Hematopoietic multipotent progenitor cell treated with erythropoietin and hydrocortisone succinate and interleukin-3 and kit ligand, for 4 days (in vitro differentiated cells): ENCODE measurements at regions not wholly inside any gene's neighbourhood (a gene's known extent, or its start where the extent isn't known, plus 50 kb on each side); places are given as distances from the start of the nearest gene placed in this dataset.

Experiments used
- DNase-seq: peaks from one replicate; pipeline ENCODE4 v3.0.0-alpha.2; 2015

GRCh38 chr16:59181821-59182420, 447.8 kb upstream of the GOT2 start:
- no peak for DNase-seq

DNA sequence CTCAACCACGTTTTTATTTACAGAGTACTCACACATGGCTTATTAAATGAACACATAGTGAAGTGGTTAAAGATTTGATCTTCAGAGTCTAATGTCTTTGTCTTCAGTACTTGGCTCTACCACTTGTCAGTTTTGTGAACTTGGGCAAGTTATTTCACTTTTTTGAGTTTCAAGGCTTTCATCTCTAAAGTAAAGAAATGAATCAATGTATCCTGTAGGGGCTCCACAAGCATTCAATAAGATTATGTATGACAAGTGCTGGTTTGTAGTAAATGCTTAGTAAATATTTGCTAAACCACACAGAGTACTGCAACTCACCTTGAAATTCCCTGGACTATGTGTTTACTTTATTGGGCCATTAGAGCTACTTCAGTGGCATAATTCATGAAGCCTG, 446.0 kb upstream of the GOT2 start:
- DNase-seq = no peak

GRCh38 chr16:59179446-59180082, 445.4 kb upstream of the GOT2 start:
- no peak for DNase-seq

DNA sequence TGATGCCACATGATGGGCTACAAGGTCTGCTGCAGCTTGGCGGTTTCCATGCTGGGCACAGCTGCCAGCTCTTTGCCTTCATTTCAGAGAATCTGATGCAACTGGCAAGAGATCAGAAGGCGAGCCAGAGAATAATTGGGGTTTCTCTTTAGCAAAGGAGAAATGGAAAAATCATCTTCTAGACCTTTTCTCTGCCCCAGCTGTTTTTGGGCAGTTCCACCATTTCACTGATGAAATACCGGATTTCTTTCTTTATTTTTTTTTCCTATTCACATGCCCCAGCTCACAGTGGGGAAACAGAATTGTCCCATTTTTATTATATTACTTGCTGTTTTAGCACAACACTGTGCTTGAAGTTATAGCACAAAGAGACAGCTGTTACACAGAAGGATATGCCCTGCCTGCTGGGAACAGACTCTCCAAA, 439.3 kb upstream of the GOT2 start:
- DNase-seq = no peak

DNA sequence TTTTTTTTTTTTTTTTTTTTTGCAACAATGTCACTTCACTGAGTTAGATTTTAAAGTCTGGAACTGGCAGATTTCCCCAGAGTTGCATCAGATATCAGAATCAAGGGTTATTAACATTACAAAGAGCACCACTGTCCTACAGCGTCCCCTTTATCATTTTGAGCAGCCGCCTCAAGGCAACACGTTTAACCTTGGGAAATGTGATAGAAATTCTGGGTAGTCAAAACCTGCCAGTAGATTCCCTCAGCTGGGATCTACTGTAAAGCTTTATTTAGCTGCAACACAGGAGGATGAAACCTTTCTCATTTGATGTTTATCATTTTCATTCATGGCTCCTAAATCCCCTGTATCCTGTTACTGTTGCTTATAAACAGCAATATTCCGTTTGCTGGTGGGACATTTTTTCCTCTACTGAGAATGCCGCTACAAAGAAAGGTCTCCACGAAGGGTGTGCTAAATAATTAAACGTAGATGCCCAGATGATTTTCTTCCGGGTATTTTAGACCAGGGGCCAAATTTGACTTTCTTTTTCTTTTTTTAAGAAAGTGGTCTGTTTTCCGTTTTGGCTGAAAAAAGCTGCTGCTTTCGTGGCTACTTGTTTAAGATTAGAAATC, 436.1 kb upstream of the GOT2 start:
- DNase-seq = peak; percentile 3

DNA sequence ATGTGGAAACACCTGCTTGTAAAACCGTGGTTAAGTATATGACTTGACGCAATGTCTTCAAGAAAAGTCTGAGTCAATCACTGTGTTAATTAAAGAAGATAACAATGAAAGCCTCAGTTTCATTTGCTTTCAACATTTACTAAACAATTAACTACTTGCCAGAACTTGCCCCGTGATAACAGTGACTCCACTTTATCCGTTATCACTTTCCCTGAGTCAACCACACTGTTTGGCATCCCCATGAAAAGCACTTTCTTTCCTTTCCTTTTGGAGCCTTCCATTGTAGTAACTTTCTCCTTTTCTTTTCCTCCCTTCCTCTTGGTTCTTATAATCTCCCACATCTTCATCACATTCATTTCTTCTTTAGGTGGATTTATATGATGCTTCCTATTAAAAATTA, 435.1 kb upstream of the GOT2 start:
- no peak for DNase-seq

DNA sequence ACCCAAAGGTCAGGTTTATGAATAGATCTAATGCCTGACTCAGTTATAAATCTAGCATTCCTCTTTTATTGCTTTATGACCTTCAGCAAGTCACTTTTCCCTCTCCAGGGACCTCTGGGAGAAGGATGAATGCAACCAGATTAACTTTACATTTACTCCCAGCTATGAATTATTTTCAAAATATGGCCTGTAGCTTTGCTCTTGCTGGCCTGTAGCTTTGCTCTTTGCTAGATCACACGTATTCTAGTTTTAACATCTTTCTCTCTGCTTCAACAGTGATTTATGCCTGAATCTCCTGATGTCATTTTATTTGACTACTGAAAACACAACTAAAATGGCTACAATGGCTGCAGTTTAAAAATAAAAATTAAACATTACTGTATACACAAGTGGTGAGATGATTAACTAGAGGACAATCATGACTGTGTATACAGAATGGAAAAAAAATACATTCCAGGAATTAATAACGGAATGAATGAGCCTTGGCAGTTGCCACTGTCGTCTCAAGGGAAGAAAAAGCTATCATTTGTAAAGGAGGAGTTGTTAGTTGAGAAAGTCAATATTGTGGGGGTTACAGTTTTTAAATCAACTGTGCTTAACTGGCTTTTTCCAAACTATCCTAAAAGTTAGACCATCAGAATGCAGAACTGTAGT, 434.5 kb upstream of the GOT2 start:
- DNase-seq = no peak

- peak; percentile 25 for DNase-seq
These were observed 430.3 kb upstream of the GOT2 start for GRCh38 chr16:59164461-59164860.

- no peak for DNase-seq
These were observed 429.4 kb upstream of the GOT2 start for GRCh38 chr16:59163371-59164055.

DNA sequence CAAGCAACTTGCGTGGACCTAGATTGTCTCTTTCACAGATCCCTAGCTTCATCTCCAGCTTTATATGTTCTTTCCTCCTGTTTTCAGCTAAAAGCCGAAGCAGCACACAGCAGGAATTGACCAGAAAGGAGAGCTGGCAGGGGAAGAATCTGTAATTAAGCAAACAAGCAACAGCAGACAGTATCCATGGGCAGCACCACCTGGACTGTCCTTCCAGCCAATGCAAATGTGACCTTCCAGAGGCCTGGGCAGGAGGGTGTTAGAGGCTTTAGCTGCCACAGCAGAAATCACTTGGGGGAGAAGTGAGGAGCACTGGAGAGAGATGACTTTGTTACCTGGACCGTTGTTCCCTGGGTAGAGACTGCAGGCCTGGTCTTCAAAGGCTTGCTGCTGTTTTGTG, 427.6 kb upstream of the GOT2 start:
- no peak for DNase-seq

DNA sequence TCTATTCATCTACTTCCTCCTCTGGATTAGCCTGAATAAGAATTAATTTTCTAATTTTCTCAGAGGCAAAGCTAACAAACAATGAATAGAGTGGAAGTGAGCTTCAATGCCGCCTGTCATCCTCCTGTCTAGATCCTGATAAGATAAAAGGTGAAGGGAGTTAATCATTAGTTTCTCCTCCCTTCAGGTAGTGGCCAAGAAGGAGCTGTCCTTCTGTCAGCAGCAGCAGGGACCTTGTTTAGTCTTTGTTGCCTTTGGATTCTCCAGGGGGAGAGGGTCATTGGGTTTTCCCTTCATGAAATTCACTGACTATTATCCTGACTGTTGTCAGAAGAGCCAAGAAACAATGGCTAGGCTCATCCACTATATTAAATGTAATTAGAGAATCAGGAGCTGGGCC, 420.2 kb upstream of the GOT2 start:
- DNase-seq = no peak

DNA sequence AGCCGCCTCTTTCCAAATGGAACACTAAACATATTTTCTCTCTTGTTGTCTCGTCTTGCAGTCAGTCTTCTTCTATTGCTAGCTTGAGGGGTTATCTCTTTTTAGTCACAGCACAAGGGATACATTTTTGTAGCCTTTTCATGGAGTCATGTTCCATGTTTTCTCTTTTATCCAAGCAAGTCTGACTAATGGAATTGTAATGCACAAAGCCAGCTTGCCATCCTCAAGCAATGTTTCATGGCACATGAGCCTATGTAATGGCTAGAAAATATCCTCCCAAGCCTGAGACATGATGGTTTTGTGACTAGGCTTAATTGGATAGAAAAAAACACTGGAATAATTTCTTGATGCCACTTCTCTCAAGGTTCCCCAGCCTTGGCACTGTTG, 414.6 kb upstream of the GOT2 start:
- DNase-seq = no peak

DNA sequence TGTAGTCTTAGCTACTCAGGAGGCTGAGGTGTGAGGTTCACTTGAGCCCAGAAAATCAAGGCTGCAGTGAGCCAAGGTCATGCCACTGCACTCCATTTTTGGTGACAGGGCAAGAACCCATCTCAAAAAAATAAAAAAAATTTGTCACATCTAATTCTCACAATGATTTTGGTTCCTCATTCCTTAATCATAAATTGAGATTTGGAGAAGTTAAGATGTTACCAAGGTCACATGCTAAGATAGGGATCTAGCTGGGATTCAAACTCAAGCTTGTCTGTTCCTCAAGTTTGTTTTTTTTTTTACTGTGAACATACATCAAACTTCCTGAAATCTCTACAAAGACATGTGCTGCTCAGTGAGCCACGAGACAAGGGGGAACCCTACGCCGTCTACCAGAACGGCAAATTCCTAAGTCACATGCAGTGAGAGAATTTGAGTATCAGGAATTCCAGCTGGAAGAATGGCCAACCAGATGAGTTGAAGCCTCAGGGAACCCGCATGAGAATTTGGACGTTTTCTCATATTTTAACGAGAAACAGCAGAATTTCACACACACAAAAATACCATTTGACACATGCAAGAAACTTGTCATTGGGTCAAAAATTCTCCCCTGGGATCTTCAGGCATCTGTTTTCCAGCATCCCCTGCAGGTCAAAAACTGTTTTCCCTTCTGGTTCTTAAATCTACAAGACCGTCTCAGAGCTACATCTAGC, 414.1 kb upstream of the GOT2 start:
- peak; percentile 3 for DNase-seq

DNA sequence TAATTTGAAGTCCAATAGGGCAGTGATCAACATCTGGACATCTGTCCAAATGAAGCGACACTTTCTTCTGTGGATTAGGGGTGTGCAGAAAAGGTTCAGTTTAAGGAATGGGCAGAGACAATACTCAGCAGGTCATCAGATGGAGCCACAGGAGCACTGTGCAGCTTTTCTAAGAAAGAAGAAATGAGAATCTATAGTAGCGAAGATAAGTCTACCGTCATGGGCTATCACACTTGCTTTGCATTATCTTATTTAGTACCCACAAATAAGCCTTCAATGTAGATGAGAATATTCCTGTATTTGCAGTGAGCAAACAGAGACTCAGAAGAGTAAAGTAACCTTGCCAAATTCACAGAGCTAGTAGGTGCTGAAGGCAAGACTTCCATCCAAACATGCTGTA, 412.0 kb upstream of the GOT2 start:
- no peak for DNase-seq

- DNase-seq = no peak
These were observed 410.7 kb upstream of the GOT2 start for GRCh38 chr16:59144841-59145240.

GRCh38 chr16:59144326-59144725, 410.2 kb upstream of the GOT2 start:
- no peak for DNase-seq

DNA sequence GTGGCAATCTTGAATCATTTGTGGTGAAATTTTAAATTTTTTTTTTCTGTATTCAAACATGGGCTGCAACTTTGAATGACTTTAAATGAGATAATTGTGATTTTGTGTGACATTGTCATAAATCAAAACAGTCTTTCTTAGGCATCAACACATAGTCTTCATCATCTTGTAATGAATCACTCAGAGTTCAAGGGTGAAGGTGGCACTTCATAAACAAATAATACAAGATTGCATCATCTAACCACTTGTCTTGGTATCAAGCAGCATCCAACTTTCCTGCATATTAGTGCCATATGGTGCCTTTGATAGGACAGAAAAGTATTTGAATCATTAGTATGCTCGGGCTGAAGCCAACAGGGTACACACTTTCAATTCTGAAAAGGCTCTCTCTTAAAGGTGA, 392.4 kb upstream of the GOT2 start:
- DNase-seq = no peak

- DNase-seq = no peak
These were observed 389.9 kb upstream of the GOT2 start for GRCh38 chr16:59124056-59124455.

- no peak for DNase-seq
These were observed 389.4 kb upstream of the GOT2 start for GRCh38 chr16:59123479-59123878.

- no peak for DNase-seq
These were observed 388.1 kb upstream of the GOT2 start for GRCh38 chr16:59122262-59122537.

DNA sequence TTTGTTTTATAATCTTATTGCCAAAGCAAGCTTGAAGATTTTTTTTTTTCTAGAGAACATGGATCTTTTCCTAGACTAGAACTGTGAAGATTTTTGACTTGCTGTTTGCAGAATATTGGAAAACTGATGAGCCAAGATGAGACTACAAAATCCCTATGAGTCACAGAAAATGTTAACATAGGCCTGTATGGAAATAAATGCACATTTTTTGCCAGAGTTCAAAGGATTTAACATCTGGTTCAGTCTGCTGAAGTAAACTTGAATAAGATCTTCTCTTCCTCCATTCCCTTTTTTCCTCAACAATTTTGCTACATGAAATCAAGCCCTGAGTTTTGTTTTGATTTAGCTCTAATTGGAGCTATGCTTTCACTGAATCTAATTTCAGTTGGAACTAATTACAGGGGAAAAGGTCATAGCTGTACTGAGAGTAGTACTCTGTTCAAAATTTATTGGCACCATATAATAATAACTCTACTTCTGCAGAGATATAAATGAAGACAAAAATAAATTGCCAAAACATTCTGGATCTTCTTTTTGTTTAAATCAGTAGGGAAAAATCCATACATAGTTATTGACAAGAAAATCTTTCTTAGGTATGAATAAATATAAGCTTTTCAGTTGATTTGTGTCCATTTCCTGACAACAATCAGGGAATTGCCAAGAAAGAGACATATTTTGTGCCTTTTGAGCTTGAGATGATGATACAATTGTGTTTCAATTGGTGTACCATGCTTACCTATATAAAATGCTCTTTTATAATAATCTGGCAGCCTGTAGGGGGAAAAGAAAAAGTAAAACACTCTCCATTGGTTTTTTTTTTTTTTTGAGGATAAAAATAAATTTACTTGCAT, 387.5 kb upstream of the GOT2 start:
- DNase-seq = no peak

DNA sequence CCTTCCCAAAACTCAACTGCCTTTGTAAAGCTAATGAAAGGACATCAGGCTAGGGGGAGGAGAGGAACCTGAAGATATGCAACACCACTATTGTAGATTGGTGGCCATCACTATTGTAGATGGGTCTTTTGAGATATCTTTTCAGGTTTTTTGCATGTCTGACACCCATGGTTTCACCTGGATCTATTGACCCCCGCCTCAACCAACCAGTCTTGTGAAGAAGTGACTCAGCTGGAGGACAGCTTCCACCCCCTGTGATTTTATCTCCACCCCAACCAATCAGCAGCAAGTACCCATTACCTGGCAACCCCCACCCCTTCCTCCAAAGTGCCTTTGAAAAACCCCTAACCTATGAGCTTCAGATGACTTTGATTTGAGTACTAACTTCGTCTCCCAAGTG, 382.6 kb upstream of the GOT2 start:
- no peak for DNase-seq
